ENCODE measurements at regions not wholly inside any gene's neighbourhood (a gene's known extent, or its start where the extent isn't known, plus 50 kb on each side); places are given as distances from the start of the nearest gene placed in this dataset.
A peak's percentile ranks its signal among the peaks of the same experiment; 100 is the strongest.

GRCh38 chr15:55044162-55044561, 152.6 kb downstream of the RSL24D1 start:
- Mint-ChIP-seq H3K36me3 (no peaks in the 10 kb centered on the region), H3K4me1 (no peaks in the 10 kb centered on the region), H3K9me3 (peaks cover 2 to 7% (median 4%) of the 10 kb centered on the region in 7 donors), H3K27me3 (ENCODE audit: low read depth in 3 of 3) (no peaks in the 10 kb centered on the region), H3K4me3 (no peak overlapping the region), H3K27ac (no peak overlapping the region)
- no CpG with 5 or more reads among the region's 2 CpGs for WGBS (ENCODE audit: insufficient coverage)
- Histone ChIP-seq H3K9me3 (replicated peaks in 1 of 2; ENCODE audit: control insufficient read depth in 1 of 2, insufficient read depth in 1 of 2, low read length in 2 of 2) (peaks cover 0 to 5% of the 10 kb centered on the region in 2 donors), H3K36me3 (replicated peaks in 1 of 2; ENCODE audit: control insufficient read depth in 1 of 2, insufficient read depth in 2 of 2, low read length in 2 of 2) (no peaks in the 10 kb centered on the region), H3K4me3 (replicated peaks in 1 of 3; ENCODE audit: low read depth in 2 of 3, low read length in 3 of 3) (no peak overlapping the region), H3K4me2 (replicated peaks; ENCODE audit: extremely low read depth, low read length, poor library complexity, severe bottlenecking) (no peak overlapping the region), H3K79me2 (ENCODE audit: insufficient read depth, low read length) (no peaks in the 10 kb centered on the region), H3K4me1 (ENCODE audit: control insufficient read depth in 1 of 2, insufficient read depth in 2 of 2, low read length in 2 of 2) (no peaks in the 10 kb centered on the region), H2AFZ (ENCODE audit: insufficient read depth, low read depth, low read length, poor library complexity, severe bottlenecking) (no peak overlapping the region), H3K27ac (ENCODE audit: low read depth in 1 of 2, low read length in 2 of 2) (no peak overlapping the region), H3K27me3 (ENCODE audit: control insufficient read depth in 2 of 2, insufficient read depth in 2 of 2, low read length in 2 of 2) (no peaks in the 10 kb centered on the region), H4K20me1 (ENCODE audit: insufficient read depth, low read length) (no peaks in the 10 kb centered on the region), H3K9ac (ENCODE audit: insufficient read depth, low read length, poor library complexity, severe bottlenecking) (no peak overlapping the region)
- no peak for DNase-seq
- intact Hi-C loops (cut with micrococcal nuclease), result no loop called here
- no peak for TF ChIP-seq CTCF (IDR thresholded peaks at IDR 0.05)

- intact Hi-C loops (cut with micrococcal nuclease), result no loop called here
- no peaks in the 10 kb centered on the region for H3K27me3 ChIP-seq (ENCODE audit: control insufficient read depth in 2 of 2, insufficient read depth in 2 of 2, low read length in 2 of 2)
- 0% methylated on average over 1 of the region's 1 CpG for WGBS (ENCODE audit: insufficient coverage)
- no peak overlapping the region for H3K4me3 ChIP-seq (replicated peaks in 1 of 3; ENCODE audit: low read depth in 2 of 3, low read length in 3 of 3)
- H2AFZ ChIP-seq (ENCODE audit: insufficient read depth, low read depth, low read length, poor library complexity, severe bottlenecking), result no peak overlapping the region
- H3K27ac ChIP-seq (ENCODE audit: low read depth in 1 of 2, low read length in 2 of 2), result no peak overlapping the region
- H3K36me3 ChIP-seq (replicated peaks in 1 of 2; ENCODE audit: control insufficient read depth in 1 of 2, insufficient read depth in 2 of 2, low read length in 2 of 2), result no peaks in the 10 kb centered on the region
- H3K9me3 Mint-ChIP-seq, result peaks cover 0 to 5% (median under 1%) of the 10 kb centered on the region in 7 donors
- peaks cover 0 to 2% (median 0%) of the 10 kb centered on the region in 3 donors for H3K27me3 Mint-ChIP-seq (ENCODE audit: low read depth in 3 of 3)
- no peak for TF ChIP-seq CTCF (IDR thresholded peaks at IDR 0.05)
- no peaks in the 10 kb centered on the region for H4K20me1 ChIP-seq (ENCODE audit: insufficient read depth, low read length)
- no peak overlapping the region for H3K27ac Mint-ChIP-seq
- H3K4me2 ChIP-seq (replicated peaks; ENCODE audit: extremely low read depth, low read length, poor library complexity, severe bottlenecking), result no peak overlapping the region
- H3K36me3 Mint-ChIP-seq, result no peaks in the 10 kb centered on the region
- no peak overlapping the region for H3K4me3 Mint-ChIP-seq
- peaks cover 17% of the 10 kb centered on the region for H3K4me1 Mint-ChIP-seq
- no peaks in the 10 kb centered on the region for H3K9me3 ChIP-seq (replicated peaks in 1 of 2; ENCODE audit: control insufficient read depth in 1 of 2, insufficient read depth in 1 of 2, low read length in 2 of 2)
- H3K9ac ChIP-seq (ENCODE audit: insufficient read depth, low read length, poor library complexity, severe bottlenecking), result no peak overlapping the region
- DNase-seq, result peak in 1 of 3 donors; percentile 5
- no peaks in the 10 kb centered on the region for H3K79me2 ChIP-seq (ENCODE audit: insufficient read depth, low read length)
- peaks cover 0 to 11% of the 10 kb centered on the region in 2 donors for H3K4me1 ChIP-seq (ENCODE audit: control insufficient read depth in 1 of 2, insufficient read depth in 2 of 2, low read length in 2 of 2)
These were observed 159.7 kb downstream of the RSL24D1 start for GRCh38 chr15:55037071-55037470.
